ENCODE measurements at regions not wholly inside any gene's neighbourhood (a gene's known extent, or its start where the extent isn't known, plus 50 kb on each side); places are given as distances from the start of the nearest gene placed in this dataset.

- H3K9me2 ChIP-seq (ENCODE audit: insufficient read depth) = no peaks in the 10 kb centered on the region
- no peaks in the 10 kb centered on the region for H4K20me1 ChIP-seq (replicated peaks; ENCODE audit: insufficient read depth)
- H3K27ac Mint-ChIP-seq = no peak overlapping the region
- H3K4me2 ChIP-seq = no peak overlapping the region
- no peaks in the 10 kb centered on the region for H3K27me3 ChIP-seq (ENCODE audit: insufficient read depth)
- no peak for TF ChIP-seq CTCF (conservative IDR thresholded peaks at IDR 0.05; ENCODE audit: low read depth in 2 of 2)
- TF ChIP-seq POLR2AphosphoS5 (IDR thresholded peaks at IDR 0.05; ENCODE audit: low read depth) = no peak
- TF ChIP-seq ZNF462 (CRISPR knock-in tag; IDR thresholded peaks at IDR 0.05) = no peak
- TF ChIP-seq EZH2 (IDR thresholded peaks at IDR 0.05; ENCODE audit: low read depth, unreplicated experiment) = no peak
- no peak for TF ChIP-seq CREB1 (CRISPR knock-in tag; IDR thresholded peaks at IDR 0.05; ENCODE audit: low read depth)
- TF ChIP-seq REST (IDR thresholded peaks at IDR 0.05; ENCODE audit: unreplicated experiment) = no peak
- TF ChIP-seq EZH2phosphoT487 (IDR thresholded peaks at IDR 0.05; ENCODE audit: unreplicated experiment) = no peak
- no peak for TF ChIP-seq ZNF331 (CRISPR knock-in tag; IDR thresholded peaks at IDR 0.05; ENCODE audit: low read depth)
- no peak for TF ChIP-seq ZNF114 (CRISPR knock-in tag; IDR thresholded peaks at IDR 0.05)
- TF ChIP-seq STAT1 (IDR thresholded peaks at IDR 0.05; ENCODE audit: unreplicated experiment) = no peak
- TF ChIP-seq JUNB (IDR thresholded peaks at IDR 0.05; ENCODE audit: unreplicated experiment) = no peak
- no peak for TF ChIP-seq ETS1 (IDR thresholded peaks at IDR 0.05)
- H3K4me3 ChIP-seq = no peak overlapping the region
- H2AFZ ChIP-seq = no peak overlapping the region; the same call in 1 of the 2 replicates
- no peaks in the 10 kb centered on the region; the same call in 1 of the 2 replicates for H3K4me1 ChIP-seq (ENCODE audit: insufficient read depth)
- ATAC-seq = no peak
- H3K27me3 Mint-ChIP-seq (ENCODE audit: insufficient read depth, low read depth, poor library complexity) = peaks cover 4% of the 10 kb centered on the region
- no peak overlapping the region for H3K4me3 Mint-ChIP-seq
- H3K79me2 ChIP-seq (replicated peaks; ENCODE audit: insufficient read depth) = no peaks in the 10 kb centered on the region
- no peaks in the 10 kb centered on the region; the same call in 2 of the 3 replicates for H3K4me1 Mint-ChIP-seq
- no peaks in the 10 kb centered on the region for H3K36me3 ChIP-seq (ENCODE audit: insufficient read depth)
- DNase-seq (ENCODE audit: low spot score) = no peak
- H3K9me3 Mint-ChIP-seq = no peaks in the 10 kb centered on the region
- no peaks in the 10 kb centered on the region for H3K36me3 Mint-ChIP-seq (ENCODE audit: low read depth)
- no peak overlapping the region for H3K27ac ChIP-seq (ENCODE audit: low read depth)
- H3F3A ChIP-seq (replicated peaks; ENCODE audit: low read depth) = no peaks in the 10 kb centered on the region
Observed at GRCh38 chr19:33953023-33953422, 156.4 kb downstream of the KCTD15 start.

Data from GM23338 (cell line).